ENCODE measurements at regions not wholly inside any gene's neighbourhood (a gene's known extent, or its start where the extent isn't known, plus 50 kb on each side); places are given as distances from the start of the nearest gene placed in this dataset.

DNA sequence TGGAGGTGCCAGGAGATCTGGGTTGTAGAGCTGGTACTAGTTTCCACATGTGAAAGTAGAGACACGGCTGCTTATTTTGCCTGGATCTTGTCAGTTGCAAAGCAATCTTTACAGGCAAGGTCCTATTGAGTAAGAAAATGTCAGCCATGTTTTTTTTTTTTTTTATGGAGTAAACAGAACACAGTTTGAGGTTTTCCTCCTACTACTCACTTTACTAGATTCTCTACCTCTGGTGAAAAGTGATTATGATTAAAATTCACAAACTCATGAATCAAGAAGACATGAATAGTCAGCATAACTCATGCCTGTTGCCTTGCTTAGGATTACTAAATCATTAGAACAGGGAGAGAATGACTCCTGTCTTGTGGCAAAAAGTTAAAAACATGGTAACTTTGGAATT lies 70.1 kb upstream of the PNPT1 start (continued):
- TF ChIP-seq, protein P1, sequence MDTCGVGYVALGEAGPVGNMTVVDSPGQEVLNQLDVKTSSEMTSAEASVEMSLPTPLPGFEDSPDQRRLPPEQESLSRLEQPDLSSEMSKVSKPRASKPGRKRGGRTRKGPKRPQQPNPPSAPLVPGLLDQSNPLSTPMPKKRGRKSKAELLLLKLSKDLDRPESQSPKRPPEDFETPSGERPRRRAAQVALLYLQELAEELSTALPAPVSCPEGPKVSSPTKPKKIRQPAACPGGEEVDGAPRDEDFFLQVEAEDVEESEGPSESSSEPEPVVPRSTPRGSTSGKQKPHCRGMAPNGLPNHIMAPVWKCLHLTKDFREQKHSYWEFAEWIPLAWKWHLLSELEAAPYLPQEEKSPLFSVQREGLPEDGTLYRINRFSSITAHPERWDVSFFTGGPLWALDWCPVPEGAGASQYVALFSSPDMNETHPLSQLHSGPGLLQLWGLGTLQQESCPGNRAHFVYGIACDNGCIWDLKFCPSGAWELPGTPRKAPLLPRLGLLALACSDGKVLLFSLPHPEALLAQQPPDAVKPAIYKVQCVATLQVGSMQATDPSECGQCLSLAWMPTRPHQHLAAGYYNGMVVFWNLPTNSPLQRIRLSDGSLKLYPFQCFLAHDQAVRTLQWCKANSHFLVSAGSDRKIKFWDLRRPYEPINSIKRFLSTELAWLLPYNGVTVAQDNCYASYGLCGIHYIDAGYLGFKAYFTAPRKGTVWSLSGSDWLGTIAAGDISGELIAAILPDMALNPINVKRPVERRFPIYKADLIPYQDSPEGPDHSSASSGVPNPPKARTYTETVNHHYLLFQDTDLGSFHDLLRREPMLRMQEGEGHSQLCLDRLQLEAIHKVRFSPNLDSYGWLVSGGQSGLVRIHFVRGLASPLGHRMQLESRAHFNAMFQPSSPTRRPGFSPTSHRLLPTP (IDR thresholded peaks at IDR 0.05; ENCODE audit: borderline replicate concordance, extremely low read depth, insufficient read length) = no peak
- TF ChIP-seq, protein P2, sequence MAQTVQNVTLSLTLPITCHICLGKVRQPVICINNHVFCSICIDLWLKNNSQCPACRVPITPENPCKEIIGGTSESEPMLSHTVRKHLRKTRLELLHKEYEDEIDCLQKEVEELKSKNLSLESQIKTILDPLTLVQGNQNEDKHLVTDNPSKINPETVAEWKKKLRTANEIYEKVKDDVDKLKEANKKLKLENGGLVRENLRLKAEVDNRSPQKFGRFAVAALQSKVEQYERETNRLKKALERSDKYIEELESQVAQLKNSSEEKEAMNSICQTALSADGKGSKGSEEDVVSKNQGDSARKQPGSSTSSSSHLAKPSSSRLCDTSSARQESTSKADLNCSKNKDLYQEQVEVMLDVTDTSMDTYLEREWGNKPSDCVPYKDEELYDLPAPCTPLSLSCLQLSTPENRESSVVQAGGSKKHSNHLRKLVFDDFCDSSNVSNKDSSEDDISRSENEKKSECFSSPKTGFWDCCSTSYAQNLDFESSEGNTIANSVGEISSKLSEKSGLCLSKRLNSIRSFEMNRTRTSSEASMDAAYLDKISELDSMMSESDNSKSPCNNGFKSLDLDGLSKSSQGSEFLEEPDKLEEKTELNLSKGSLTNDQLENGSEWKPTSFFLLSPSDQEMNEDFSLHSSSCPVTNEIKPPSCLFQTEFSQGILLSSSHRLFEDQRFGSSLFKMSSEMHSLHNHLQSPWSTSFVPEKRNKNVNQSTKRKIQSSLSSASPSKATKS (CRISPR knock-in tag; IDR thresholded peaks at IDR 0.05) = no peak
- TF ChIP-seq, protein P3, sequence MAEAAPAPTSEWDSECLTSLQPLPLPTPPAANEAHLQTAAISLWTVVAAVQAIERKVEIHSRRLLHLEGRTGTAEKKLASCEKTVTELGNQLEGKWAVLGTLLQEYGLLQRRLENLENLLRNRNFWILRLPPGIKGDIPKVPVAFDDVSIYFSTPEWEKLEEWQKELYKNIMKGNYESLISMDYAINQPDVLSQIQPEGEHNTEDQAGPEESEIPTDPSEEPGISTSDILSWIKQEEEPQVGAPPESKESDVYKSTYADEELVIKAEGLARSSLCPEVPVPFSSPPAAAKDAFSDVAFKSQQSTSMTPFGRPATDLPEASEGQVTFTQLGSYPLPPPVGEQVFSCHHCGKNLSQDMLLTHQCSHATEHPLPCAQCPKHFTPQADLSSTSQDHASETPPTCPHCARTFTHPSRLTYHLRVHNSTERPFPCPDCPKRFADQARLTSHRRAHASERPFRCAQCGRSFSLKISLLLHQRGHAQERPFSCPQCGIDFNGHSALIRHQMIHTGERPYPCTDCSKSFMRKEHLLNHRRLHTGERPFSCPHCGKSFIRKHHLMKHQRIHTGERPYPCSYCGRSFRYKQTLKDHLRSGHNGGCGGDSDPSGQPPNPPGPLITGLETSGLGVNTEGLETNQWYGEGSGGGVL (CRISPR knock-in tag; IDR thresholded peaks at IDR 0.05) = no peak
- TF ChIP-seq ZNF354B (CRISPR knock-in tag; IDR thresholded peaks at IDR 0.05) = no peak
- TF ChIP-seq, protein P4, sequence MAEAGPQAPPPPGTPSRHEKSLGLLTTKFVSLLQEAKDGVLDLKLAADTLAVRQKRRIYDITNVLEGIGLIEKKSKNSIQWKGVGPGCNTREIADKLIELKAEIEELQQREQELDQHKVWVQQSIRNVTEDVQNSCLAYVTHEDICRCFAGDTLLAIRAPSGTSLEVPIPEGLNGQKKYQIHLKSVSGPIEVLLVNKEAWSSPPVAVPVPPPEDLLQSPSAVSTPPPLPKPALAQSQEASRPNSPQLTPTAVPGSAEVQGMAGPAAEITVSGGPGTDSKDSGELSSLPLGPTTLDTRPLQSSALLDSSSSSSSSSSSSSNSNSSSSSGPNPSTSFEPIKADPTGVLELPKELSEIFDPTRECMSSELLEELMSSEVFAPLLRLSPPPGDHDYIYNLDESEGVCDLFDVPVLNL (CRISPR knock-in tag; IDR thresholded peaks at IDR 0.05; ENCODE audit: low read depth) = no peak
- TF ChIP-seq HDAC6 (IDR thresholded peaks at IDR 0.05; ENCODE audit: low read depth, low read length) = no peak
- TF ChIP-seq ZNF444 (CRISPR knock-in tag; IDR thresholded peaks at IDR 0.05) = no peak
